ENCODE measurements at regions not wholly inside any gene's neighbourhood (a gene's known extent, or its start where the extent isn't known, plus 50 kb on each side); places are given as distances from the start of the nearest gene placed in this dataset.

GRCh38 chr15:81427176-81427575, 53.2 kb upstream of the TMC3 start:
- TF ChIP-seq CTCF (IDR thresholded peaks at IDR 0.05) = no peak
- no peak for TF ChIP-seq ZFX (IDR thresholded peaks at IDR 0.05; ENCODE audit: borderline replicate concordance)
- no peak overlapping the region for H3K27ac ChIP-seq

GRCh38 chr15:81425905-81426304, 51.9 kb upstream of the TMC3 start:
- TF ChIP-seq ZFX (IDR thresholded peaks at IDR 0.05; ENCODE audit: borderline replicate concordance) (no peak), CTCF (IDR thresholded peaks at IDR 0.05) (no peak)
- no peak overlapping the region for H3K27ac ChIP-seq
